ENCODE measurements at regions not wholly inside any gene's neighbourhood (a gene's known extent, or its start where the extent isn't known, plus 50 kb on each side); places are given as distances from the start of the nearest gene placed in this dataset.

- TF ChIP-seq JUND (IDR thresholded peaks at IDR 0.05; ENCODE audit: low read depth) = no peak
Observed at GRCh38 chr5:58013542-58014258, 446.2 kb downstream of the PLK2 start.

GRCh38 chr5:58012801-58013315, 447.0 kb downstream of the PLK2 start:
- TF ChIP-seq JUND (IDR thresholded peaks at IDR 0.05; ENCODE audit: low read depth) = no peak
- in situ Hi-C loops (cut with HindIII; ENCODE audit: low pct_unique_long_range_greater_than_20kb, low sequenced_read_pairs) = no loop called here
- no peak for DNase-seq (ENCODE audit: low read depth in 1 of 2, low spot score in 1 of 2)

More at GRCh38 chr5:58013542-58014258, 446.2 kb downstream of the PLK2 start:
- DNase-seq (ENCODE audit: low read depth in 1 of 2, low spot score in 1 of 2) = no peak
- in situ Hi-C loops (cut with HindIII; ENCODE audit: low pct_unique_long_range_greater_than_20kb, low sequenced_read_pairs) = no loop called here

- in situ Hi-C loops (cut with HindIII; ENCODE audit: low pct_unique_long_range_greater_than_20kb, low sequenced_read_pairs) = no loop called here
- no peak for DNase-seq (ENCODE audit: low read depth in 1 of 2, low spot score in 1 of 2)
- no peak for TF ChIP-seq JUND (IDR thresholded peaks at IDR 0.05; ENCODE audit: low read depth)
Observed at GRCh38 chr5:58012102-58012501, 447.8 kb downstream of the PLK2 start.

GRCh38 chr5:58011301-58011700, 448.6 kb downstream of the PLK2 start:
- in situ Hi-C loops (cut with HindIII; ENCODE audit: low pct_unique_long_range_greater_than_20kb, low sequenced_read_pairs) = no loop called here
- TF ChIP-seq JUND (IDR thresholded peaks at IDR 0.05; ENCODE audit: low read depth) = no peak
- DNase-seq (ENCODE audit: low read depth in 1 of 2, low spot score in 1 of 2) = no peak

- no peak for DNase-seq (ENCODE audit: low read depth in 1 of 2, low spot score in 1 of 2)
- in situ Hi-C loops (cut with HindIII; ENCODE audit: low pct_unique_long_range_greater_than_20kb, low sequenced_read_pairs) = no loop called here
- TF ChIP-seq JUND (IDR thresholded peaks at IDR 0.05; ENCODE audit: low read depth) = no peak
Observed at GRCh38 chr5:58009754-58010153, 450.1 kb downstream of the PLK2 start.

GRCh38 chr5:58002323-58002722, 457.6 kb downstream of the PLK2 start:
- in situ Hi-C loops (cut with HindIII; ENCODE audit: low pct_unique_long_range_greater_than_20kb, low sequenced_read_pairs) = no loop called here
- no peak for DNase-seq (ENCODE audit: low read depth in 1 of 2, low spot score in 1 of 2)
- TF ChIP-seq JUND (IDR thresholded peaks at IDR 0.05; ENCODE audit: low read depth) = no peak

- in situ Hi-C loops (cut with HindIII; ENCODE audit: low pct_unique_long_range_greater_than_20kb, low sequenced_read_pairs) = no loop called here
- no peak for DNase-seq (ENCODE audit: low read depth in 1 of 2, low spot score in 1 of 2)
- no peak for TF ChIP-seq JUND (IDR thresholded peaks at IDR 0.05; ENCODE audit: low read depth)
Observed at GRCh38 chr5:57993866-57994265, 466.0 kb downstream of the PLK2 start.

GRCh38 chr5:57989378-57989777, 470.5 kb downstream of the PLK2 start:
- TF ChIP-seq JUND (IDR thresholded peaks at IDR 0.05; ENCODE audit: low read depth) = peak; percentile 42; the same call in 1 of the 2 replicates
- in situ Hi-C loops (cut with HindIII; ENCODE audit: low pct_unique_long_range_greater_than_20kb, low sequenced_read_pairs) = no loop called here
- DNase-seq (ENCODE audit: low read depth in 1 of 2, low spot score in 1 of 2) = peak in 1 of 2 experiments; percentile 31

GRCh38 chr5:57988813-57989212, 471.1 kb downstream of the PLK2 start:
- in situ Hi-C loops (cut with HindIII; ENCODE audit: low pct_unique_long_range_greater_than_20kb, low sequenced_read_pairs) = no loop called here
- DNase-seq (ENCODE audit: low read depth in 1 of 2, low spot score in 1 of 2) = no peak
- no peak for TF ChIP-seq JUND (IDR thresholded peaks at IDR 0.05; ENCODE audit: low read depth)

GRCh38 chr5:57987552-57987951, 472.3 kb downstream of the PLK2 start:
- TF ChIP-seq JUND (IDR thresholded peaks at IDR 0.05; ENCODE audit: low read depth) = no peak
- no peak for DNase-seq (ENCODE audit: low read depth in 1 of 2, low spot score in 1 of 2)
- in situ Hi-C loops (cut with HindIII; ENCODE audit: low pct_unique_long_range_greater_than_20kb, low sequenced_read_pairs) = no loop called here

- in situ Hi-C loops (cut with HindIII; ENCODE audit: low pct_unique_long_range_greater_than_20kb, low sequenced_read_pairs) = no loop called here
- no peak for DNase-seq (ENCODE audit: low read depth in 1 of 2, low spot score in 1 of 2)
- no peak for TF ChIP-seq JUND (IDR thresholded peaks at IDR 0.05; ENCODE audit: low read depth)
Observed at GRCh38 chr5:57986761-57987341, 473.0 kb downstream of the PLK2 start.

- TF ChIP-seq JUND (IDR thresholded peaks at IDR 0.05; ENCODE audit: low read depth) = no peak
- in situ Hi-C loops (cut with HindIII; ENCODE audit: low pct_unique_long_range_greater_than_20kb, low sequenced_read_pairs) = no loop called here
- no peak for DNase-seq (ENCODE audit: low read depth in 1 of 2, low spot score in 1 of 2)
Observed at GRCh38 chr5:57983426-57983825, 476.5 kb downstream of the PLK2 start.

- in situ Hi-C loops (cut with HindIII; ENCODE audit: low pct_unique_long_range_greater_than_20kb, low sequenced_read_pairs) = no loop called here
- TF ChIP-seq JUND (IDR thresholded peaks at IDR 0.05; ENCODE audit: low read depth) = no peak
- no peak for DNase-seq (ENCODE audit: low read depth in 1 of 2, low spot score in 1 of 2)
Observed at GRCh38 chr5:57979671-57980070, 480.2 kb downstream of the PLK2 start.

All from T47D (cell line).